B cell (primary cell): ENCODE measurements at regions not wholly inside any gene's neighbourhood (a gene's known extent, or its start where the extent isn't known, plus 50 kb on each side); places are given as distances from the start of the nearest gene placed in this dataset.

Experiments
- EZH2 ChIP-seq: IDR thresholded peaks from 2 replicates; pipeline ENCODE4 v1.6.1; 2012; ENCODE audit warnings: borderline replicate concordance, low read depth, mild to moderate bottlenecking, moderate library complexity, low read length; ENCODE audit not compliant: insufficient read depth, poor library complexity, severe bottlenecking
- TF ChIP-seq, protein P1 (sequence below): fragments of 200-600 bp; IDR thresholded peaks from one replicate; pipeline ENCODE4 v1.8.0; 2022; ENCODE audit warnings: antibody characterized with exemption, mild to moderate bottlenecking

DNA sequence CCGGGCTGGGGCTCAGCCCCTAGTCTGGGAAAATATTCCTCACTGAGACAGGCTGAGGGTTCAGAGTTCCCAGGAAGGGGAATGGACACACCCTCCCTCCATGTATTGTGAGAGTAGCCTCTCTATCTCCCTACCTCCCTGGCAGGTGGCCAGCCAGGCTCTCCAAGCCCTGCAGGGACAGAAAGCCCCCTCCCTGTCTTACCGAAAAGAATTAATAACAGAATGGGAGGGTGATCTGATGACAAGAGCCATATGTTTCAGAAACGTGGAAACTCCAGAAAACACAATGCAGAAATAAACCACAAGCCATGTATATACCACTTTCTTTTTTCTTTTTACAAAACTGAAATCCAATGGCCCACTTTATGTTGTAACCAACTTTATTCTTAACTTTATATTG lies 140.0 kb downstream of the CHST1 start:
- TF ChIP-seq, protein P1, sequence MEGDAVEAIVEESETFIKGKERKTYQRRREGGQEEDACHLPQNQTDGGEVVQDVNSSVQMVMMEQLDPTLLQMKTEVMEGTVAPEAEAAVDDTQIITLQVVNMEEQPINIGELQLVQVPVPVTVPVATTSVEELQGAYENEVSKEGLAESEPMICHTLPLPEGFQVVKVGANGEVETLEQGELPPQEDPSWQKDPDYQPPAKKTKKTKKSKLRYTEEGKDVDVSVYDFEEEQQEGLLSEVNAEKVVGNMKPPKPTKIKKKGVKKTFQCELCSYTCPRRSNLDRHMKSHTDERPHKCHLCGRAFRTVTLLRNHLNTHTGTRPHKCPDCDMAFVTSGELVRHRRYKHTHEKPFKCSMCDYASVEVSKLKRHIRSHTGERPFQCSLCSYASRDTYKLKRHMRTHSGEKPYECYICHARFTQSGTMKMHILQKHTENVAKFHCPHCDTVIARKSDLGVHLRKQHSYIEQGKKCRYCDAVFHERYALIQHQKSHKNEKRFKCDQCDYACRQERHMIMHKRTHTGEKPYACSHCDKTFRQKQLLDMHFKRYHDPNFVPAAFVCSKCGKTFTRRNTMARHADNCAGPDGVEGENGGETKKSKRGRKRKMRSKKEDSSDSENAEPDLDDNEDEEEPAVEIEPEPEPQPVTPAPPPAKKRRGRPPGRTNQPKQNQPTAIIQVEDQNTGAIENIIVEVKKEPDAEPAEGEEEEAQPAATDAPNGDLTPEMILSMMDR = no peak
- no peak for TF ChIP-seq EZH2
